ENCODE measurements at regions not wholly inside any gene's neighbourhood (a gene's known extent, or its start where the extent isn't known, plus 50 kb on each side); places are given as distances from the start of the nearest gene placed in this dataset.
A peak's percentile ranks its signal among the peaks of the same experiment; 100 is the strongest.

DNA sequence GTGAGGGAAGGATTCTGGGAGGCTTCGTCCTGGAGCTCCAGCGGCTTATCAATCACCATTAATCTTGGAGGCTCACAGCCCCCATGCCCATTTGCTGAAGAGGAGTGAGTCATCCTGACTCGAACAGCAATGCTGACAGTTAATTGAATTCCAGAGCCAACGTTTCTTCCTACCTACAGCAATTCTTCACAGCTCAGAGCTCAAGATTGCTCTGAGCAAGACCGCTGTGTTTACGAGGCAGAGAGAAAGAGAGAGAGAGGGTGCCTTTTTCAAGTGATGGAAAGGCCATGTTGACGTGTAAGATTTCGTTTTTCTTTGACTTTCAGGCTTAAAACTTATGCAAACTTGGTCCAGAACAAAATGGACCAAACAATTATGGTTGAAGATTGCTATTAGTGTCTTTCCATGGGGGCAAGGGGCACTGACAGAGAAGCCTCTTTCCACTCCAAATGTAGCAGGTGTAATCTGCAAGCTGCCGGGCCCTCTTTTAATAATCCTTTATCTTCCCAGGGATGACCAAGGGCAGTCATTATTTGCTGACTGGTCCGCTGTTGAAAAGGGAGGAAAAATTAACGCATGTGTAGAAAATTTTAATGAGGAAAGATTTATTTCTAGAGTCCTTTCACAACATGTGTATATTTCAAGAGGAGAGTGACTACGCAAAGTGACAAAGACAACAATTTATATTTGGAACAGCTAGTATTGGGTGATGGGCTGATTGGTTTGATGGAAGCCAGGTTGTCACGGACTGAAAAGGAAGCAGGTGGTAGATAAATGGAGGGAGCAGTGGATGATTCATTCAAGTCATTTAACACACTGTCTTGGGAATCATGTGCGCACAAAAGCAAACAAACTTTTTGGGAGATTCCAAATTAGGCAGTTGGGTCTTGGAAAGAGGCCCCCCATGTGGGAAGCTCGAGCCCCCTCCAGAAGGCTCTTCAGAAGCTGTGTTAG is 136.1 kb upstream of the IRF2BP2 start (continued):
- peak; percentile 37; the same call in 1 of the 2 replicates for TF ChIP-seq ZNF175 (CRISPR knock-in tag; IDR thresholded peaks at IDR 0.05; ENCODE audit: low read depth)
- TF ChIP-seq ZZZ3 (IDR thresholded peaks at IDR 0.05): no peak
- TF ChIP-seq, protein P1, sequence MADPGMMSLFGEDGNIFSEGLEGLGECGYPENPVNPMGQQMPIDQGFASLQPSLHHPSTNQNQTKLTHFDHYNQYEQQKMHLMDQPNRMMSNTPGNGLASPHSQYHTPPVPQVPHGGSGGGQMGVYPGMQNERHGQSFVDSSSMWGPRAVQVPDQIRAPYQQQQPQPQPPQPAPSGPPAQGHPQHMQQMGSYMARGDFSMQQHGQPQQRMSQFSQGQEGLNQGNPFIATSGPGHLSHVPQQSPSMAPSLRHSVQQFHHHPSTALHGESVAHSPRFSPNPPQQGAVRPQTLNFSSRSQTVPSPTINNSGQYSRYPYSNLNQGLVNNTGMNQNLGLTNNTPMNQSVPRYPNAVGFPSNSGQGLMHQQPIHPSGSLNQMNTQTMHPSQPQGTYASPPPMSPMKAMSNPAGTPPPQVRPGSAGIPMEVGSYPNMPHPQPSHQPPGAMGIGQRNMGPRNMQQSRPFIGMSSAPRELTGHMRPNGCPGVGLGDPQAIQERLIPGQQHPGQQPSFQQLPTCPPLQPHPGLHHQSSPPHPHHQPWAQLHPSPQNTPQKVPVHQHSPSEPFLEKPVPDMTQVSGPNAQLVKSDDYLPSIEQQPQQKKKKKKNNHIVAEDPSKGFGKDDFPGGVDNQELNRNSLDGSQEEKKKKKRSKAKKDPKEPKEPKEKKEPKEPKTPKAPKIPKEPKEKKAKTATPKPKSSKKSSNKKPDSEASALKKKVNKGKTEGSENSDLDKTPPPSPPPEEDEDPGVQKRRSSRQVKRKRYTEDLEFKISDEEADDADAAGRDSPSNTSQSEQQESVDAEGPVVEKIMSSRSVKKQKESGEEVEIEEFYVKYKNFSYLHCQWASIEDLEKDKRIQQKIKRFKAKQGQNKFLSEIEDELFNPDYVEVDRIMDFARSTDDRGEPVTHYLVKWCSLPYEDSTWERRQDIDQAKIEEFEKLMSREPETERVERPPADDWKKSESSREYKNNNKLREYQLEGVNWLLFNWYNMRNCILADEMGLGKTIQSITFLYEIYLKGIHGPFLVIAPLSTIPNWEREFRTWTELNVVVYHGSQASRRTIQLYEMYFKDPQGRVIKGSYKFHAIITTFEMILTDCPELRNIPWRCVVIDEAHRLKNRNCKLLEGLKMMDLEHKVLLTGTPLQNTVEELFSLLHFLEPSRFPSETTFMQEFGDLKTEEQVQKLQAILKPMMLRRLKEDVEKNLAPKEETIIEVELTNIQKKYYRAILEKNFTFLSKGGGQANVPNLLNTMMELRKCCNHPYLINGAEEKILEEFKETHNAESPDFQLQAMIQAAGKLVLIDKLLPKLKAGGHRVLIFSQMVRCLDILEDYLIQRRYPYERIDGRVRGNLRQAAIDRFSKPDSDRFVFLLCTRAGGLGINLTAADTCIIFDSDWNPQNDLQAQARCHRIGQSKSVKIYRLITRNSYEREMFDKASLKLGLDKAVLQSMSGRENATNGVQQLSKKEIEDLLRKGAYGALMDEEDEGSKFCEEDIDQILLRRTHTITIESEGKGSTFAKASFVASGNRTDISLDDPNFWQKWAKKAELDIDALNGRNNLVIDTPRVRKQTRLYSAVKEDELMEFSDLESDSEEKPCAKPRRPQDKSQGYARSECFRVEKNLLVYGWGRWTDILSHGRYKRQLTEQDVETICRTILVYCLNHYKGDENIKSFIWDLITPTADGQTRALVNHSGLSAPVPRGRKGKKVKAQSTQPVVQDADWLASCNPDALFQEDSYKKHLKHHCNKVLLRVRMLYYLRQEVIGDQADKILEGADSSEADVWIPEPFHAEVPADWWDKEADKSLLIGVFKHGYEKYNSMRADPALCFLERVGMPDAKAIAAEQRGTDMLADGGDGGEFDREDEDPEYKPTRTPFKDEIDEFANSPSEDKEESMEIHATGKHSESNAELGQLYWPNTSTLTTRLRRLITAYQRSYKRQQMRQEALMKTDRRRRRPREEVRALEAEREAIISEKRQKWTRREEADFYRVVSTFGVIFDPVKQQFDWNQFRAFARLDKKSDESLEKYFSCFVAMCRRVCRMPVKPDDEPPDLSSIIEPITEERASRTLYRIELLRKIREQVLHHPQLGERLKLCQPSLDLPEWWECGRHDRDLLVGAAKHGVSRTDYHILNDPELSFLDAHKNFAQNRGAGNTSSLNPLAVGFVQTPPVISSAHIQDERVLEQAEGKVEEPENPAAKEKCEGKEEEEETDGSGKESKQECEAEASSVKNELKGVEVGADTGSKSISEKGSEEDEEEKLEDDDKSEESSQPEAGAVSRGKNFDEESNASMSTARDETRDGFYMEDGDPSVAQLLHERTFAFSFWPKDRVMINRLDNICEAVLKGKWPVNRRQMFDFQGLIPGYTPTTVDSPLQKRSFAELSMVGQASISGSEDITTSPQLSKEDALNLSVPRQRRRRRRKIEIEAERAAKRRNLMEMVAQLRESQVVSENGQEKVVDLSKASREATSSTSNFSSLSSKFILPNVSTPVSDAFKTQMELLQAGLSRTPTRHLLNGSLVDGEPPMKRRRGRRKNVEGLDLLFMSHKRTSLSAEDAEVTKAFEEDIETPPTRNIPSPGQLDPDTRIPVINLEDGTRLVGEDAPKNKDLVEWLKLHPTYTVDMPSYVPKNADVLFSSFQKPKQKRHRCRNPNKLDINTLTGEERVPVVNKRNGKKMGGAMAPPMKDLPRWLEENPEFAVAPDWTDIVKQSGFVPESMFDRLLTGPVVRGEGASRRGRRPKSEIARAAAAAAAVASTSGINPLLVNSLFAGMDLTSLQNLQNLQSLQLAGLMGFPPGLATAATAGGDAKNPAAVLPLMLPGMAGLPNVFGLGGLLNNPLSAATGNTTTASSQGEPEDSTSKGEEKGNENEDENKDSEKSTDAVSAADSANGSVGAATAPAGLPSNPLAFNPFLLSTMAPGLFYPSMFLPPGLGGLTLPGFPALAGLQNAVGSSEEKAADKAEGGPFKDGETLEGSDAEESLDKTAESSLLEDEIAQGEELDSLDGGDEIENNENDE (IDR thresholded peaks at IDR 0.05; ENCODE audit: low read depth, low read length): no peak
- no peak for TF ChIP-seq FOXK2 (conservative IDR thresholded peaks at IDR 0.05 in 1 of 2, IDR thresholded peaks at IDR 0.05 in 1 of 2; ENCODE audit: low read depth in 2 of 2)
- TF ChIP-seq ZNF197 (CRISPR knock-in tag; IDR thresholded peaks at IDR 0.05; ENCODE audit: low read depth): no peak
- TF ChIP-seq, protein P2, sequence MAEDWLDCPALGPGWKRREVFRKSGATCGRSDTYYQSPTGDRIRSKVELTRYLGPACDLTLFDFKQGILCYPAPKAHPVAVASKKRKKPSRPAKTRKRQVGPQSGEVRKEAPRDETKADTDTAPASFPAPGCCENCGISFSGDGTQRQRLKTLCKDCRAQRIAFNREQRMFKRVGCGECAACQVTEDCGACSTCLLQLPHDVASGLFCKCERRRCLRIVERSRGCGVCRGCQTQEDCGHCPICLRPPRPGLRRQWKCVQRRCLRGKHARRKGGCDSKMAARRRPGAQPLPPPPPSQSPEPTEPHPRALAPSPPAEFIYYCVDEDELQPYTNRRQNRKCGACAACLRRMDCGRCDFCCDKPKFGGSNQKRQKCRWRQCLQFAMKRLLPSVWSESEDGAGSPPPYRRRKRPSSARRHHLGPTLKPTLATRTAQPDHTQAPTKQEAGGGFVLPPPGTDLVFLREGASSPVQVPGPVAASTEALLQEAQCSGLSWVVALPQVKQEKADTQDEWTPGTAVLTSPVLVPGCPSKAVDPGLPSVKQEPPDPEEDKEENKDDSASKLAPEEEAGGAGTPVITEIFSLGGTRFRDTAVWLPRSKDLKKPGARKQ (CRISPR knock-in tag; IDR thresholded peaks at IDR 0.05): no peak

Data from K562 (cell line).